Activated T-cell treated with anti-CD3 and anti-CD28 coated beads, Interleukin-2, amount 50 U/mL, for 48 hours (primary cell): ENCODE measurements at regions not wholly inside any gene's neighbourhood (a gene's known extent, or its start where the extent isn't known, plus 50 kb on each side); places are given as distances from the start of the nearest gene placed in this dataset.
"Not testable (repeated sequence)": the region's sequence is repeated elsewhere in the genome, so short reads cannot be mapped to it uniquely, and the experiment has no call there.

Experiments
- DNase-seq, 2 experiments: peaks; one replicate each; pipeline ENCODE4 v3.0.0-alpha.2; 2020

DNA sequence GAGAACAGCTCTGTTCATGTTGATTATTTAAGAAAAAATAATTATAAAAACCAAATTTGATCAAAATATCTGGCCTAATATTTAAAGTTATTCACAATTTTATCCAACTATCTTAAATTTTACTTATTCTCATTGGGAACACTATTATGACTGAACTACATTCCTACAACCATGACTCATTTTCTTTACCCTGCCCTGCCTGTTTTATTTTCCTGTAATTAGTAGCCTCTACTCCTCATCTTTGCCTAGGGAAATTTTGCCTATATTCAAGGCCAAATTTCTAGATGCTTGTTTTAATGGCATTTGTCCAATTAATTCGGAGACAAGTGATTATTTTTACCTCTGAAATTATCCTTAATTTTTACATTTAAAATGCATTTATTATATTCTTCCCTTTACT lies 289.7 kb upstream of the TMEM229A start:
- no peak for DNase-seq

DNA sequence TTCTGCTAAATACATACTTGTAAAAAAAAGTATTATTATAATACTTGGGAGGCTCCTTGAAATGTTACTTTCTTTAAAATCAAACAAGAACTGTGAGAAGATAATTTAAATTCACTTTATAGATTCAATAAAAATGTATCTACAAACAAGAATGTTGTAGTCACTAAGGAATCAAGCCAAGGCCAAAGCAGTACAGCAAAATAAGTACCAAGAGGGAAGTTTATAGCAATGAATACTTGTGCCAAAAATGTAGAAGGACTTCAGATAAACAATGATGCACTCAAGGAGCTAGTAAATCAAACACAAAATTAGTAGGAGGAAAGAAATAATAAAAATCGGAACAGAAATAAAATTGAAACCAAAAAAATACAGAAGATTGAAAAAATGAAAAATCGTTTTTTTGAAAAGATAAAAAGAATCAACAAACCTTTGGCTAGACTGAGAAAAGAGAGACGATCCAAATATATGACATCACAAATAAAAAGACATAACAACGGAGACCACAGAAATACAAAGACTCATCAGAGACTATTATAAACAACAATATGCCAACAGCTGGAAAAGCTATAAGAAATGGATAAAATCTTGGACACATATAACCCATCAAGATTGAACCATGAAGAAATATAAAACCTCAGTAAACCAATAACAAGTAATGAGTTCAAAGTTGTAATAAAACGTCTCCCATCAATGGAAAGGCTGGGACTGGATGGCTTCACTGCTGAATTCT lies 286.0 kb upstream of the TMEM229A start:
- no peak for DNase-seq

DNA sequence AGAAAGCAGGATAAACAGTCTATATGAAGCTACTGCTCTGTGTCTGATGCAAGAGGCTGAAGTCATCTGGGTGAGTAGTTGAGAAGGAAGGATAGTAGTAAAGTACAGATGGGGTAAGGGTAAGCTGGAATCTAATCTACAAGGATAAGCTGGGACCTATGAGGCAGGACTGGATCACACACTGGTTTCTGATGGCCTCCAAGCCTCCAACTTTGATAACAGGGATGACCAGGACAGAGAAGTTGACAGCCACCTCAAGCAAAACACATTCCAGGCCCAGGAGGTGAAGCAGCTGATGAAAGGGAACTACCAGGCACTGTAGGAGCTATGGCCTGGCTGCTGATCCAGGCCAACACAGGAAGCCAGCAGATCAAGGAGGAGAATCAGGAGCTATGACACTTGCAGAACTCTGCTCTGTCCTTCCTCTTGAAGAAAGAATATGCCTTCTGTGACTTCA lies 278.1 kb upstream of the TMEM229A start:
- no peak for DNase-seq

DNA sequence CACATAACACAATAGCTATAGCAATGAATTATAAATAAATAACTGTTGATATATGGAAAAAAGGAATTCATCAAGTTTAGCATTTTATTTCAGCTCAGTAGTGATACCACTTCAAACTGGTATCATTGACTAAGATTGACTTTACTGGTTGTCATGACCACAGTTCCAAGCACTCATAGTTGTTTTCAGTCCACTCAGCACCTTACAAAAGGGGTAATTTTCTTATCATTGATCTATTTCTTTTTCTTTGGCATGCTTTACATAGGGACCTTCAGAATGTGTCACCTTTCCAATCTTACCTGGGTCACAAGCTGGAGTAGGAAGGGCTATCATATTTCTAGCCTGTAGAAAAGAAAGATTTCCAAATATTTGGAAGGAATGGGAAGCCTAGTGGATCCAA lies 275.5 kb upstream of the TMEM229A start:
- no peak for DNase-seq

DNA sequence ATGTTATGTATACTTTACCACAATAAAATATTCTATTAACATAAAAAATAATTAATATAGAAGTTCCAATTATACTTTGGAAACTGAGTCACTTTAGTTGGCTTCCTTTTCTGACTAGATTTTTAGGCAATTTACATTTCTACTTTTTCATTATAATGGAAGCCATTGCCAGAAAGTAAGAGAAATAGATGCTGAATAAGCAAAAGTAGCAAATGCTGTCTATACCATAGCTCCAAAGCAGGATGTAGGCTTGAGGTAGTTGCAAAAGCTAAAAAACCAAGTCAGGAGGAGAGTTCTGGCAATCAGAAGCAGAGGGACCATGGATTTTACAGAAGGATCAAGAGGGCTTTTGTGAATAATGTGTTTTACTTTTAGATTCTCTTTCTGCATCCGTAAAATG lies 262.4 kb upstream of the TMEM229A start:
- DNase-seq: no peak

DNA sequence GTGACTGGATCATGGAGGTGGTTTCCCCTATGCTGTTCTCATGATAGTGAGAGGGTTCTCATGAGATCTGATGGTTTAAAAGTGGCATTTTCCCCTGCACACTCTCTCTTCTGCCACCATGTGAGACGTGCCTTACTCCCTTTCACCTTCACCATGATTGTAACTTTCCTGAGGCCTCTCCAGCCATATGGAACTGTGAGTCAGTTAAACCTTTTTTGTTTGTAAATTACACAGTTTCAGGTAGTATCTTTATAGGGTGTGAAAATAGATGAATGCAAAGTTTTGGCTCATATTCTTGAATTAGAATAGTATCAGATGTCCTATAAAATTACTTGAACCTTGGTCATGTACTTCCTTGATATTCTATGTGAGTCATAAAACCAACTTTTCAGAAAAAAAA lies 252.1 kb upstream of the TMEM229A start:
- DNase-seq: no peak

DNA sequence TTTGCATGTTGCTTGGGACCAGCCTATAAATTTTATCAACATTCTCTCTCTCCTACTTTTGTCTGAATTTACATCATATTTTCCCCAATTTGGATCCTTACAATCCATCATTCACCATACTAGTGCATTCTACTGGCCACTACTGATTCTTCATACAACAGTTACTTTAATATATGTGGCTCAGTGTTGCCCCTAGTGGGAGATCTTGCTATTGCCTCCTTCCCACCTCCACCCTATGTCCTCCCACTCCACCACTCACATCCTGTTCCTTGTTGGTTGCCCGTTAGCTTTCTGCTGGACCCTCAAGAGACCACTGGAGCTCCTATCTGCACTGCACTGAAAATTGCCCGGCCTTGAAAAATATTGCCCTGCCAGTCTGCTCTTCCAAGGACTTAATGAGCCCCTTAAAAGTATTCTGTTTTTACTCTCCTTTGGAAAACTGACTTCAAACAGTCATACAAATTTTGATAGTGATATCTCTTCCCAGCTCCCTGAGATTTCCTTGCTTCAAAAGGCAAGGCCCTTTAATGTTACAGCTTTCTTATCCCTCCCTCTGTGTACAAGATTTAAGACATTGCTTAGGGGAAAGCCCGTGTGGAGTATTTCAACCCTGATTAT lies 243.2 kb upstream of the TMEM229A start:
- DNase-seq: peak in 1 of 2 experiments; percentile 18

DNA sequence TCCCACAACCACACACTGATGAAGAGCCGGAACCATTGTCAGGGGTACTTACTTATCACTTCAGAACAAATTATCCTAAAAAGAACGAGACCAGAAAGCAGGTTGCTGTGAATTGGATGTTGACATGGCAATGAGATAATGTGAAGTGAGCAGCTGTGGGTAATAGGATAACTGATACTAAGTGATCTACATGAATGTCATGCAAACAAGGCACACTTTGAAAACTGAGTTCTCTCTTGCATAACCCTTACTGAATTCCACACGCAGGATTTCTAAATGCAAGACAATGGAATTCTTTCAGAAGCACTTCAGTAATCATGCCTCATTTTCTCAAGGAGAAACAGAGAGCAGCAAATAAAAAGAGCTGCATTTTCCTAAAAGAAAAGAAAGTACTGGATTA lies 242.5 kb upstream of the TMEM229A start:
- DNase-seq: no peak

DNA sequence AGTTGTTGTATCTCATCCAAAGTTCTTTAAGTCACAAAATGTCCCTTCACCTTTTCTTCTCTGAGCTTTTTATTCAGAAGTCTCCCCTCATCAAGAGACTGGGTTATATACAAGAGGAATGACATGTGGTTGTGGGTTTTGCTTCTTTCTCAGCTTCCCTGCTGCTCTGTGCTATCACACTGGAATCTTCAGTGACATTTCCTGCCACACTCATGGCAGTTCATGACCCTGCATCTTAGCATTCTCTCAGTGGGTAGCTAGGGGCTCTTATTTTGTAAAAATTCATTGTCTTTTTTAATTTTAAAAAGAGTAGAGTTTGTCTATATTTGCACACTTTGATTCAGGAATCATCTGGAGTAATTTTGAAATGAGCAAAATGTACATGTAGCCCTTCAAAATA lies 236.9 kb upstream of the TMEM229A start:
- DNase-seq: no peak

DNA sequence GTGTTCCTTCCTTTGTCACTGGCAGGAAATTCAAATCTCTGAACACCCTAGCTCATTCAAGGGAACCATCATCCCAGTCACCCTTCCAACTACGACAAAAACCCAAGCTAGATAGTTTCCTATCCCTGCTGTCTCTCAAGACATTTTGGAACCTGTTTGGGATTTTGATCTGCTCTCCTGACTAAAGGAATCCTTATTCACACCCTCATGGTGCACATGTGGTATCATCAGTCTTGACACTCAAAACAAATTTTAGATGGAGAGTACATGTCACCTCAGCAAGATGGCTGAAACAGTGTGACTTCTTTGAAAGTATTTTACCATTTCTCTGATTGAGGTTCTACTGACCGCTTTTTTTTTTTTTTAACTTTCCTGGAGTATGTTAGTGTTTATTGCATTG lies 234.3 kb upstream of the TMEM229A start:
- no peak for DNase-seq

DNA sequence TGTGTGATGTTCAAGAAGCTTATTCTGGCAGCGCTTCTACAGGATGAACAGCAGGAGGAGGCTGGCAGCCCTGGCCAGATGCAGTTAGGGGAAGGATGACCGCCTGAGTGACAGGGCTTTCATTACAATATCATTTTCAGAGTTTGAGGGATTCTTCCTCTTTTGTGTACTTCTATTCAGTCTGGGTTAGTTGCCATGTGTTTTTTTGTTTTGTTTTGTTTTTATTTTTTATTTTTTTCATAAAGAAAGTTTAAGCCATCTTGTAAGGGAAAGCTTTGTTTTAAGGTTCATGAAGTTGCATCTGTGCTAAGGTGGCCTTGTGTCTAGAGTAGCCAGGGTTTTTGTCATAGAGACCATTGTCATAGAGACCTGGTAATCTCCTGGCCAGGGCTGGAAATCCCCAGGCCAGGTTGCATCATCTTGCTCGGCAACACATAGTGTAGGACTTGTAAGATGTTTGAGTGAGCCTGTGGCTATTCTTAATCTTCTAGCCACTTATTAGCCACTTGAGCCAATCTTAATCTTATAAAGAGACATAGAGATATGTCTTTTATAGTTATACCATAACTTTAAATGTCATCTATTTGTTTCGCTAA lies 230.5 kb upstream of the TMEM229A start:
- no peak for DNase-seq

DNA sequence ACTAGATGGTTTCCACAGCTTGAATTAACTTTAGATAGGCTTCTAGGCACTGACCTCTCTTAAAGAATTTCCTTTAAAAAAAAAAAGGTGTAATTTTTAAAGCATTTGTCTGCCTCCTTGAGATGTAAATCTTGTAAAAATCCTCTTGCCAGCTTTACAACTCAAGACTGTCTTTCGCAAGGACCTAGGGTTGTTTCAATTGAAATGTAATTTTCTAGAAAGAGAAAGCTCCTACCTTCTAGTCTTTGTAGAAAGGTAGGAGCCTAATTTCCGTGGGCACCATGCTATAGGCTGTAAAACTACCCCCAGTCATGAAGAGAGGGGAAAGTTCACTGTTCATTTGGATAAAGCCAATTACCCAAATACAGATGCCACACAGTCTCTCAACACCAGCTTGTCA lies 228.8 kb upstream of the TMEM229A start:
- no peak for DNase-seq

DNA sequence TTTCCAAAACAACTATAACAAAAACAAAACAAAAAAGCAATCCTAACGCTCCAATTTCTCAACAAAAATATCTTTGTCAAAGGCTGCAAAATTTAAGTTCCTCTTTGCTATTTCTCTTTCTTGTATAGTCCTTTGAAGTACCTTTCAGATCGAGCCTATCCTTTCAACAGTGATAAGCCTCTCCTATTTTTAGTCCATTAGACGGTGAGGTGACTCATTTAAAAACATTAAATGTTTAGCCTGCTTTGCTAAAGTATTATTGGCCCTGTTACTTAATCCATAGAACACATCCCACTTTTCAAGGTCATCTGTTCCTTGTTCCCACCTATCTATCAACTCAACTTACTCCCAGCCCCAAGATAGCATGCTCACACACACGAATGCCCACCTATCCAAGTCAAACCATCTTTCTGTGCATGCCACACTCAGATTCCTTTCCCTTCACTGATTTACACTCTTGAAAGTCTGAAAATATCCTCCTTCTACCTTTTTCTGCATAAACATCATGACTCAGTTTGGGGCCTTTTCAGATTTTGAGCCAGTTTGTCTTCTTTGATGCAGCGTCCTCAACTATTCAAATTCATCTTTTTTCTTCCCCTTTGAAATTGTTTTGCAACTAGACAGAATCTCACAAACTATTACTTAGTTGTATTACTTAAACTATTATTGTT lies 224.9 kb upstream of the TMEM229A start:
- DNase-seq: no peak

DNA sequence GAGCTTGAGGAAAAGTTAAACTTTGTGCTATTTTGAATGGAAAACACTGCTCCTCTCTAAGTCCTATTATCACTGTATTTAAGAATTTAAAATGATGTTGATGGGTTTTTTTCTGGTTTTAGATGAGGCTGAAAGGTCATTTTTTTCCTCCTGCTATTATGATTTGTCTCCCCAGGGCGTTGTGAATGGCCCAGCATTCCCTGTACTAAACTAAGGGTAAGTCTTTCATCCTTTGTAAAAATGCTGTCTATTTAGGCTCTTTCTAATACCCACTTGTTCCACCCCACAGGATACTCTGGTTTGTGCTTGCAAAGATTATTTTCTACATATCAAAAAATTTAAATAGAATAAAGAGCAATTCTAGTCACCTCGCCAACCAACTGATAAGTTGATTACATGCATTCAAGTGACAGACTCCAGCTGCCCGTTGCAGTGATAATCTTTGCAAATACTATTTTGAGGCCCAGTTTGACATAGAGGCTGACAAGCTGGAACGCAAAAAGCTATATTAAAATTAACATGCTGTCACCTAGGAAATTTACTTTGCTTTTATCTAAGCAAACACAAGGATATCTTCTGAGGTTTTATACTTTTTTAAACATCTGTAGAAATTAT lies 222.3 kb upstream of the TMEM229A start:
- no peak for DNase-seq

DNA sequence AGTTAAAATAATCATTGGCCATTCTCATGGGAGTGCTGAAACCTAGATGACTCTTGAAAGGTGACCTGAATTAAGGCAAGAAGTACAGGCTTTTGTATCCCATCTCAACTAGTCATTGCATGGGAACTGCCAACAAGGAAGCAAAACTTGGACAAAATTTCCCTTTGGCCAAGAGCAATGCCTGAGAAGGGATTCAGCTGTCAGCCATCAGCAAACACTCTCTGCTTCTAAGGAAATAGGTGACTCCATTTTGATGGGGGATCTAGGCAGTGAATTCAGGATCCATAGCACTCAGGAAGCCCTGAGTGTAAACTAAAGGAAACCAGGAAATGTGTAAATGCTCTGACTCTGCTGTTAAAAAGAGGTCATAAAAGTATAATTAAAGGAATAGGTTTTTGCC lies 221.5 kb upstream of the TMEM229A start:
- no peak for DNase-seq

DNA sequence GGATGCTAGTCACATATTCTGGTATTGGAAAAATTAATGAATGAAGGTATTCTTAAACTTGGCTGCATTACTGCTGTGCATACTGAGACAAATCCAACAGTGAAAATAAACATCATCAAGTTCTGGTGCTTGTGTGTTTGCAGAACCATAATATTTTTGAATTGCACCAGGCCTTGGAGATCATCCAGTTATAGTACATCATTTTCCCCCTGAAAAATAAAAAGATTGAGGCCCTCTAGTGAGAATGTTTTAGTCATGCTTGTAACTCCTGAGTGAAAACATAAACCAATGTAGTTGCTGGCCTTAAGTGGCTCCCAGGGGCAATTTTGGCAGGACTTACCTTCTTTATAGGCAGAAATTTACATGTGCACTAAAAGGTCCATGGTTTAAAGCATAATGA lies 218.8 kb upstream of the TMEM229A start:
- DNase-seq: no peak

DNA sequence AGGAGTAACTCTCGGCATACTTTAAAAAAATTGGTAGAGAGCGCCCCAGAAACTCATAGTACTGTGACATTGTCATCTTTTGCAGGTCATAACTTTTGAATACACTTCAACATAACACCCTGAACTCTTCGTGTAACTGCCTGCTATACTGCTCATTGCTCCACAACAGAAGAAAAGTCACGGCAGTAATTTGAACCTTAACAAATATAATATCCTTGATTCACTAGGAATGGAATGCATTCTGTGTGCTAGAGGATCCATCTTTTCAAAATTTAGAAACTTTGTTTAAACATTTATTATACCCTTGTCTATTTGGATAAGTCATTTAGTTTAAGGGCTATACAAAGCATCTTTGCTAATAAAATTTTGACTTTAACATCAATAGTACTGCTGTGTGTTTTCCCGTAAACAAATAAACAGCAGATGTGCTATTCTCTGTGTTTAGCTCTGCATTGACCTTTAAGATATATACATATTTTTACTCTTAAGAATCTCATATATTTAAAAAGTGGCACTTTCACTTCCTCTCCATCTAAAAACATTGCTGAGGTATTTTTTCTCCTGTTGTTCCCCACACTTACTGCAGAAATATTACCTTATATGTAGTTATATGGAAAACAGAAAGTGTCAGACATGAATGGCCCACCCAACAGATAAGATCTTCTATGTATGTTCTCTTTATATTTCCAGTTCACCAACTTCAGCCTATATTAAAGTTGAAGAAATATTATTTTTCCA lies 217.6 kb upstream of the TMEM229A start:
- no peak for DNase-seq

DNA sequence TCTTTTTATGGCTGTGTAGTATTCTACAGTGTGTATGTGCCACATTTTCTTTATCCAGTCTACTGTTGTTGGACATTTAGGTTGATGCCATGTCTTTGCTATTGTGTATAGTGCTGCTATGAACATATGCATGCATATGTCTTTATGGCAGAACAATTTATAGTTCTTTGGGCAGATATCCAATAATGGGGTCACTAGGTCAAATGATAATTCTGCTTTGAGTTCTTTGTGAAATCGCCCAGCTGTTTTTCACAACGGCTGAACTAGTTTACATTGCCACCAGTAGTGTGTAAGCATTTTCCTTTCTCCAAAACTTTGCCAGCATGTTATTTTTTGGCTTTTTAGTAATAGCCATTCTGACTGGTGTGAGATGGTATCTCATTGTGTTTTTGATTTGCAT lies 214.8 kb upstream of the TMEM229A start:
- no peak for DNase-seq

DNA sequence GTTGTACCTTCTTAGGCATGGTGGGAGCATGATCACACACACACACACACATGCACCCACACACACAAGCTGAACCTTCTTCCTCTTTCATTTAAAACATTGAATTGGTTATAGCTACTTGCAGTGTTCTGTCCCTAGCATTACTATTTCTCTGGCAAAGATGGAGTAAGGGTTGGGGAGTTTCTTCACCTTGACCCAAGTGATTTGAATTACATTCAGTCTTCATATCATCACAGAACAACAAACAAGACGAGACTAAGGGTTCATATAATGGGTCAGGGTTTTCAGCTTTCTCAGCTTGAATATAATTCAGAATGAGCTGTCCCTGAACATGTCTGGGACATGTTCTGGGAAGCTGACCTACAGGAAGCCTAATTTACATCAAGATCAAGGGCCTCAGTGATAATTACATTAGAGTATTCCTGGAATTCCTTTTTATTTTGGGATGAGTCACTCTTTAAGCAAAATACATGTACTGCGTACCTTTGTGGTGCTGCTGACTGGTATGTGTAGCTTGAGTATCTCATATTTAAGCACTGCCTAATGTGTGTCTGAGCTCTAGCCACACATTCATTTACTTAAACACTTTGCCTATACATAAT lies 213.5 kb upstream of the TMEM229A start:
- no peak for DNase-seq

DNA sequence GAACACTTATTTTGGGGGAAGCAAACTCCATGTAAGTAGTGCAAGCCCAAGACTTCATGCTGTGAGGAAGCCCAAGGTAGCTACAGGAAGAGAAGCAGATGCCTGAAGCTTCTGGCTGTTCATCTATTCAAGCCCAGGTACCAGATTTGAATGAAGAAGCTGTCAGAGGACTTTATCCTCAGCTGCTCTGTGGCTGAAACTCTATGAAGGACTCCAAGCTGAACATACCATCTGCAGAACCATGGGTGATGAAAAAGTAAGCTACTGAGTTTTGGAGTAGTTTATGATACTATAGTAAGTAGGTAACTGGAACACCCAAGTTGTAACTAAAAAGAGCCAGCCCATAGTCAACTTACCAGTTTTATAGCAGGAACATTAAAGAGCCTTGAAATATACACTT lies 211.6 kb upstream of the TMEM229A start:
- DNase-seq: not testable (repeated sequence)

DNA sequence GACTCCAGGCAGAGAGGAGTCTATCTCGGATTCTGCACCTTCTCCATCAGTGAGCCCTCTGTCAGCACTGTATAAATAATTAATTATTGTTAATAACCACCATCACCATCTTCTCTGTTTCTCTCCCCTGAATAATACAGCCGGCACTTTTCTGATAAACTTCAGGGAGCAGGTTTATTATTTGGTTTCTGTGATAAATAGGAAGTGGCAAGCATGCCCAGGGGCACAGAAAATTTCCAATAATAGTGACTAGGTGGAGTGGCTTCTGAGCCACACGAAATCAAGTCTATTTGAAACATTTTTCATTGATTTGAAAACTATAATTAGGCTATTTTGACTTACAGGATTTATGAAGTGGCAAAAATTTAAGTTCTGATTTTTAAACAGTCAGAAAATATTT lies 186.8 kb upstream of the TMEM229A start:
- DNase-seq: no peak

DNA sequence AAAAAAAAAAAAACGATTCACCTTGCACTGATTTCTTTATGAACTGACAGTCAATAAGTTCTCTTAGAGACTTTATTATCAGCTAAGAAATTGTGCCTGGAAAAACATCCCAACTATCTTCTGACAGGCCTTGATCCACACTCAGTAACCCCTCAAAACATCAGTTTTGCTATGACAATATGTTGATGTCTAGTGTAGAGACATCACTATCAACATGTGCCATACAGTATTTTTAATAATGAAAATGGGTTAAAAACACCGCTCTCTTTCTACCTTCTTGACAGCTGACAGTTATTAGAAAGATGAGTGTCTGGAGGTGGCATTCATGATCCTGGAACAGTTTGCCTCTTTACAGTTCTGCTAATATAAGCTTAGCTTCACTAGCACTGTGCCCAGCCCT lies 175.8 kb upstream of the TMEM229A start:
- DNase-seq: no peak
